KMS-11 (cell line): ENCODE measurements at regions not wholly inside any gene's neighbourhood (a gene's known extent, or its start where the extent isn't known, plus 50 kb on each side); places are given as distances from the start of the nearest gene placed in this dataset.
A peak's percentile ranks its signal among the peaks of the same experiment; 100 is the strongest.

ENCODE experiments used
- H2AFZ ChIP-seq: fragments of 200-600 bp; sonication (generic); 2 replicates; pipeline ENCODE4 v1.6.1; 2016; ENCODE audit warnings: antibody characterized with exemption, mixed run types, low read depth
- H3K27ac ChIP-seq: fragments of 200-600 bp; sonication (generic); 2 replicates; pipeline ENCODE4 v1.6.1; 2016; ENCODE audit warnings: mild to moderate bottlenecking, mixed run types
- H3K27me3 ChIP-seq: fragments of 200-600 bp; sonication (generic); 2 replicates; pipeline ENCODE4 v1.6.1; 2017; ENCODE audit warnings: mild to moderate bottlenecking, low read depth, mixed run types, moderate library complexity; ENCODE audit not compliant: insufficient read depth
- H3K36me3 ChIP-seq: fragments of 200-600 bp; sonication (generic); 2 replicates; pipeline ENCODE4 v1.6.1; 2017; ENCODE audit warnings: mild to moderate bottlenecking, mixed run types; ENCODE audit not compliant: insufficient read depth
- H3K4me1 ChIP-seq: fragments of 200-600 bp; sonication (generic); 2 replicates; pipeline ENCODE4 v1.6.1; 2016; ENCODE audit warnings: mild to moderate bottlenecking, low read depth, mixed run types; ENCODE audit not compliant: poor library complexity, severe bottlenecking
- H3K4me2 ChIP-seq: fragments of 200-600 bp; sonication (generic); 2 replicates; pipeline ENCODE4 v1.7.0; 2016; ENCODE audit warnings: mild to moderate bottlenecking, mixed run types
- H3K4me3 ChIP-seq: fragments of 200-600 bp; sonication (generic); IDR thresholded peaks from 2 replicates; pipeline ENCODE4 v1.6.1; 2017; ENCODE audit warnings: low read depth, low read length, mixed read lengths; ENCODE audit not compliant: insufficient read depth
- H3K79me2 ChIP-seq: fragments of 200-600 bp; sonication (generic); 2 replicates; pipeline ENCODE4 v1.6.1; 2016; ENCODE audit warnings: low read depth, mixed run types; ENCODE audit not compliant: insufficient read depth
- H3K9ac ChIP-seq: fragments of 200-600 bp; sonication (generic); 2 replicates; pipeline ENCODE4 v1.6.1; 2016; ENCODE audit warnings: mild to moderate bottlenecking, mixed run types
- H4K20me1 ChIP-seq: fragments of 200-600 bp; sonication (generic); 2 replicates; pipeline ENCODE4 v1.6.1; 2016; ENCODE audit warnings: mild to moderate bottlenecking, mixed run types; ENCODE audit not compliant: insufficient read depth
- TF ChIP-seq, protein P1 (sequence below): fragments of 200-600 bp; sonication (generic); conservative IDR thresholded peaks from 2 replicates; pipeline ENCODE4 v1.6.1; 2017; ENCODE audit warnings: low read depth, mild to moderate bottlenecking, antibody characterized with exemption, low read length, moderate library complexity, mixed read lengths

DNA sequence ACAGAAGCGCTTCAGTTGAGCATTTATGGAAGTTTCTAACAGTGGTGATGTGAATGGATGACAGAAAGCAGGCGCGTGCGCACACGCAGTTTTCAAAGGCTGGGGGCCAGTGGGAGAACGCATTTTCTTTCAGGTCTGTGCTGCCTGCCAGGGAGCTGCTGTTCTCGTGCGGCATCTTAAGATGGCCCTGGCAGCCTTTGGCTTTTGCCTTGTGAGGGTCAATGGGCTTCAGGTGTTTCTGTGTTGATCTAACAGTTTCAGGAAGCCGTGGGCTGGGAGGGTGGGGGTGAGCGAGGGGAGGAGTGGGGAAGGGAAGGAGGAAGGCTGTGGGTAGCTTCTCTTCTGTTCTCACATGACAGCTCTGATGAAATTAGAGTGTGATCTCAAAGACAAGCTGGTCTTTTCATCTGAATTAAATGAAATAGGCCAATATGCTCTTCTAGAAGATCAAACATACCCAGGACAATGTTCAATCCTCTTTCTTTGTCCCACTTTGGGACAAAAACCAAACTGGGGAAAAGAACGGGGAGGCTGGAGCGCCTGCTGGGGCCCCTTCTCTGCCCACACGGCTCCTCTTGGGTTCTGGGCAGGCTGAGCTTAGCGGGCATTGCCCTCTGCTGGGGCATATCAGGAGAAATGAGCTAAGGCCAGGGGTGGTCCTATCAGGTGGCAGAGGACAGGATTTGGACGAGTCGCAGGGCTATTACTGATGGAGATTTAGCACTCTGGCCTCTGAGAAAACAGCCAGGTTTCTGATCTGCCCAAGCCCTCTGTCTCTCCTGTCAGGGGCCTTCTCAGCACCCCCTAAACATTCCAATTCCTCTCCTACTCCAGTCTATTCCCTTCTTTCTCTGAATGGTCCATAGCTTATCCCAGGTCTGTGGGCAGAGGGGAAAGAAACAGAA lies 126.2 kb upstream of the LGALSL start:
- no peak overlapping the region for H3K4me3 ChIP-seq
- no peak overlapping the region for H3K9ac ChIP-seq
- H2AFZ ChIP-seq, result no peak overlapping the region
- H3K27ac ChIP-seq, result no peak overlapping the region
- peak overlapping the region; percentile 45; the same call in 1 of the 2 replicates for H3K4me2 ChIP-seq
- H3K36me3 ChIP-seq, result no peaks in the 10 kb centered on the region
- TF ChIP-seq, protein P1, sequence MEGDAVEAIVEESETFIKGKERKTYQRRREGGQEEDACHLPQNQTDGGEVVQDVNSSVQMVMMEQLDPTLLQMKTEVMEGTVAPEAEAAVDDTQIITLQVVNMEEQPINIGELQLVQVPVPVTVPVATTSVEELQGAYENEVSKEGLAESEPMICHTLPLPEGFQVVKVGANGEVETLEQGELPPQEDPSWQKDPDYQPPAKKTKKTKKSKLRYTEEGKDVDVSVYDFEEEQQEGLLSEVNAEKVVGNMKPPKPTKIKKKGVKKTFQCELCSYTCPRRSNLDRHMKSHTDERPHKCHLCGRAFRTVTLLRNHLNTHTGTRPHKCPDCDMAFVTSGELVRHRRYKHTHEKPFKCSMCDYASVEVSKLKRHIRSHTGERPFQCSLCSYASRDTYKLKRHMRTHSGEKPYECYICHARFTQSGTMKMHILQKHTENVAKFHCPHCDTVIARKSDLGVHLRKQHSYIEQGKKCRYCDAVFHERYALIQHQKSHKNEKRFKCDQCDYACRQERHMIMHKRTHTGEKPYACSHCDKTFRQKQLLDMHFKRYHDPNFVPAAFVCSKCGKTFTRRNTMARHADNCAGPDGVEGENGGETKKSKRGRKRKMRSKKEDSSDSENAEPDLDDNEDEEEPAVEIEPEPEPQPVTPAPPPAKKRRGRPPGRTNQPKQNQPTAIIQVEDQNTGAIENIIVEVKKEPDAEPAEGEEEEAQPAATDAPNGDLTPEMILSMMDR, result peak; percentile 31; the same call in 1 of the 2 replicates
- H3K79me2 ChIP-seq, result no peaks in the 10 kb centered on the region
- peaks cover 5% of the 10 kb centered on the region; the same call in 1 of the 2 replicates for H3K27me3 ChIP-seq
- no peaks in the 10 kb centered on the region for H4K20me1 ChIP-seq
- H3K4me1 ChIP-seq, result peaks cover 62% of the 10 kb centered on the region

DNA sequence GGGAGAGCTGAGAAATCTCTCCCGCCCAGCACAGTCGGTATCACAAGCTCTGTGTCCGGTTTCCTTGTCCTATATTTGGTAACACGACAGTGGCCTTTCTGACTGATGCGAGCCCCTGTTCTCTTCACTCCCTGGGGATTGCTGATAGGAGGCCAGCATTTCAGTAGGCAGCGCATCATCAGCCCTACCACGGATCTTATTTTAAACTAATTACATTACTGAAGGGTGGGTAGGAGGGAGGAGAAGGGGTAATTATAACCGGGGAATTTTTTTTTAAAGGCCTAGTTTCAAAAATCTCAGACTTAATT lies 125.6 kb upstream of the LGALSL start:
- H3K4me1 ChIP-seq, result peaks cover 62% of the 10 kb centered on the region

DNA sequence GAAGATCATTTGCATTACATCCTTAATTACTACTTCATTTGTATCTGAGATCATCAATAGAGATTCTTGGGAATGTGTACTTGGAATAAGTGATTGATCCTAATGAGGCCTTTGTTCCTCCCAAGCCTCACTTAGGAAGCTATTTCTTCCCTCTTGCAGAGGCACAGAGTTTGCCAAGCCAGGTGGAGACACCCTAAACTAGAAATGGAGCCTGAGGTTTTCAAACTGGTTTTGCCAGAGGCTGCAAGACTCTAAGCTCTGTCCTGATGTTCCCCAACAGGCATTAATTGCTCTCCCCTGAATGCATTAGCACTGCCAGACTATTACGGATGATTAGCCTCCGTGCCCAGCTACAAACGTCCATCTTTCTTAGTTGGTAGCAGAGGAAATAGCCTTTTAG lies 125.2 kb upstream of the LGALSL start:
- H3K27ac ChIP-seq, result no peak overlapping the region
- peaks cover 5% of the 10 kb centered on the region; the same call in 1 of the 2 replicates for H3K27me3 ChIP-seq
- H3K4me3 ChIP-seq, result no peak overlapping the region
- H3K4me1 ChIP-seq, result peaks cover 62% of the 10 kb centered on the region
- no peak overlapping the region for H3K9ac ChIP-seq
- TF ChIP-seq, protein P1, result no peak
- no peaks in the 10 kb centered on the region for H3K36me3 ChIP-seq
- H2AFZ ChIP-seq, result no peak overlapping the region
- H3K79me2 ChIP-seq, result no peaks in the 10 kb centered on the region
- no peaks in the 10 kb centered on the region for H4K20me1 ChIP-seq
- no peak overlapping the region for H3K4me2 ChIP-seq

More for the DNA sequence above, 125.6 kb upstream of the LGALSL start:
- no peaks in the 10 kb centered on the region for H4K20me1 ChIP-seq
- H2AFZ ChIP-seq, result no peak overlapping the region
- H3K4me2 ChIP-seq, result no peak overlapping the region; the same call in 1 of the 2 replicates
- no peak overlapping the region for H3K4me3 ChIP-seq
- no peaks in the 10 kb centered on the region for H3K79me2 ChIP-seq
- no peak overlapping the region for H3K9ac ChIP-seq
- H3K27ac ChIP-seq, result no peak overlapping the region
- H3K27me3 ChIP-seq, result peaks cover 5% of the 10 kb centered on the region; the same call in 1 of the 2 replicates
- TF ChIP-seq, protein P1, result no peak
- no peaks in the 10 kb centered on the region for H3K36me3 ChIP-seq

DNA sequence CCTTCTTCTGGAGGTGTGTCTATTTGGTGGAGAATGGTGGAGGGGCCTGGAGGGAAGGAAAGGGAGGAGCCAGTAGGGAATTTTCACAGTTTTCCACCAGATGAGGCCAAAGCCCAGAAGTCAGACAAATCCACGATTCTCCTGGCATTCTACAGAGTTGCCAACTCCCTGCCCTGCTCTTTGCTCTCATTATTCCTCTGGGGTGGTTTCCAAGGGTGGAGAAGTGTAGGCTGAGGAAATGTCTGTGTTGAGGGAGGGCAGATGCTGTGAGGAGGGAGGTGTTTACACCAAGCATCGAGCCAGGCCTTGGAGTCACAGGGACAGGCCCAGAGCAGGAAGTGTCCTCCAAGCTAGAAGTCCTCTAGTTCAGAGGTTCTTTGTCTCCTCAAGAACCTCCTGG lies 124.1 kb upstream of the LGALSL start:
- H3K36me3 ChIP-seq, result no peaks in the 10 kb centered on the region
- TF ChIP-seq, protein P1, result no peak
- no peaks in the 10 kb centered on the region for H4K20me1 ChIP-seq
- H3K4me1 ChIP-seq, result peaks cover 60% of the 10 kb centered on the region
- no peak overlapping the region for H3K27ac ChIP-seq
- H3K9ac ChIP-seq, result no peak overlapping the region
- H2AFZ ChIP-seq, result no peak overlapping the region
- H3K4me3 ChIP-seq, result no peak overlapping the region
- H3K27me3 ChIP-seq, result peaks cover 5% of the 10 kb centered on the region; the same call in 1 of the 2 replicates
- no peak overlapping the region for H3K4me2 ChIP-seq
- H3K79me2 ChIP-seq, result no peaks in the 10 kb centered on the region
